ENCODE measurements at regions not wholly inside any gene's neighbourhood (a gene's known extent, or its start where the extent isn't known, plus 50 kb on each side); places are given as distances from the start of the nearest gene placed in this dataset.

- BruUV-seq (replicated peaks) = no TSS peak
- H3K27me3 ChIP-seq (ENCODE audit: insufficient read depth, low read depth) = no peaks in the 10 kb centered on the region
- no peak for DNase-seq
- CTCF ChIA-PET = no interaction called here
- no peak for TF ChIP-seq EZH2 (IDR thresholded peaks at IDR 0.05; ENCODE audit: low read depth)
- TF ChIP-seq CTCF (conservative IDR thresholded peaks at IDR 0.05) = no peak
- no peak overlapping the region for H3K27ac ChIP-seq
- no peaks in the 10 kb centered on the region for H3F3A ChIP-seq (ENCODE audit: insufficient read depth, low read depth)
- H3K4me2 ChIP-seq = no peak overlapping the region
- H3K9me3 ChIP-seq (ENCODE audit: insufficient read depth, low read depth) = no peaks in the 10 kb centered on the region
- H3K36me3 ChIP-seq (ENCODE audit: low read depth) = no peaks in the 10 kb centered on the region
- no peaks in the 10 kb centered on the region for H3K9me2 ChIP-seq (ENCODE audit: insufficient read depth)
- H4K20me1 ChIP-seq (ENCODE audit: insufficient read depth) = no peaks in the 10 kb centered on the region
- H3K4me1 ChIP-seq (replicated peaks; ENCODE audit: insufficient read depth) = no peaks in the 10 kb centered on the region
- H2AFZ ChIP-seq = no peak overlapping the region
- intact Hi-C loops (cut with micrococcal nuclease; ENCODE audit: unreplicated experiment) = no loop called here
- POLR2A ChIA-PET (ENCODE audit: unreplicated experiment) = no interaction called here
- no peak overlapping the region for H3K4me3 ChIP-seq
- no peaks in the 10 kb centered on the region for H3K79me2 ChIP-seq (ENCODE audit: low read depth)
Measured at GRCh38 chr5:67578011-67578410, 381.4 kb upstream of the CD180 start.

GRCh38 chr5:67577424-67577823, 380.8 kb upstream of the CD180 start:
- no TSS peak for BruUV-seq (replicated peaks)
- Histone ChIP-seq H3K4me3 (no peak overlapping the region), H4K20me1 (ENCODE audit: insufficient read depth) (no peaks in the 10 kb centered on the region), H3K27ac (no peak overlapping the region), H3K9me2 (ENCODE audit: insufficient read depth) (no peaks in the 10 kb centered on the region), H3K4me1 (replicated peaks; ENCODE audit: insufficient read depth) (no peaks in the 10 kb centered on the region), H3K79me2 (ENCODE audit: low read depth) (no peaks in the 10 kb centered on the region), H3K4me2 (no peak overlapping the region), H3K36me3 (ENCODE audit: low read depth) (no peaks in the 10 kb centered on the region), H2AFZ (no peak overlapping the region), H3F3A (ENCODE audit: insufficient read depth, low read depth) (no peaks in the 10 kb centered on the region), H3K27me3 (ENCODE audit: insufficient read depth, low read depth) (no peaks in the 10 kb centered on the region), H3K9me3 (ENCODE audit: insufficient read depth, low read depth) (no peaks in the 10 kb centered on the region)
- intact Hi-C loops (cut with micrococcal nuclease; ENCODE audit: unreplicated experiment) = no loop called here
- TF ChIP-seq EZH2 (IDR thresholded peaks at IDR 0.05; ENCODE audit: low read depth) = no peak
- no peak for TF ChIP-seq CTCF (conservative IDR thresholded peaks at IDR 0.05)
- POLR2A ChIA-PET (ENCODE audit: unreplicated experiment) = no interaction called here
- CTCF ChIA-PET = no interaction called here
- DNase-seq = no peak

GRCh38 chr5:67576112-67576511, 379.5 kb upstream of the CD180 start:
- H3K79me2 ChIP-seq (ENCODE audit: low read depth) = no peaks in the 10 kb centered on the region
- no peak for TF ChIP-seq EZH2 (IDR thresholded peaks at IDR 0.05; ENCODE audit: low read depth)
- TF ChIP-seq CTCF (conservative IDR thresholded peaks at IDR 0.05) = no peak
- no peak overlapping the region for H2AFZ ChIP-seq
- no peaks in the 10 kb centered on the region for H3K27me3 ChIP-seq (ENCODE audit: insufficient read depth, low read depth)
- POLR2A ChIA-PET (ENCODE audit: unreplicated experiment) = no interaction called here
- H3F3A ChIP-seq (ENCODE audit: insufficient read depth, low read depth) = no peaks in the 10 kb centered on the region
- no peaks in the 10 kb centered on the region for H3K9me3 ChIP-seq (ENCODE audit: insufficient read depth, low read depth)
- intact Hi-C loops (cut with micrococcal nuclease; ENCODE audit: unreplicated experiment) = no loop called here
- no TSS peak for BruUV-seq (replicated peaks)
- H4K20me1 ChIP-seq (ENCODE audit: insufficient read depth) = no peaks in the 10 kb centered on the region
- H3K36me3 ChIP-seq (ENCODE audit: low read depth) = no peaks in the 10 kb centered on the region
- no peak overlapping the region for H3K4me3 ChIP-seq
- H3K4me2 ChIP-seq = no peak overlapping the region
- no peaks in the 10 kb centered on the region for H3K9me2 ChIP-seq (ENCODE audit: insufficient read depth)
- no peak for DNase-seq
- no peak overlapping the region for H3K27ac ChIP-seq
- CTCF ChIA-PET = no interaction called here
- H3K4me1 ChIP-seq (replicated peaks; ENCODE audit: insufficient read depth) = no peaks in the 10 kb centered on the region
